ENCODE measurements at regions not wholly inside any gene's neighbourhood (a gene's known extent, or its start where the extent isn't known, plus 50 kb on each side); places are given as distances from the start of the nearest gene placed in this dataset.
"Not testable (repeated sequence)": the region's sequence is repeated elsewhere in the genome, so short reads cannot be mapped to it uniquely, and the experiment has no call there.

DNA sequence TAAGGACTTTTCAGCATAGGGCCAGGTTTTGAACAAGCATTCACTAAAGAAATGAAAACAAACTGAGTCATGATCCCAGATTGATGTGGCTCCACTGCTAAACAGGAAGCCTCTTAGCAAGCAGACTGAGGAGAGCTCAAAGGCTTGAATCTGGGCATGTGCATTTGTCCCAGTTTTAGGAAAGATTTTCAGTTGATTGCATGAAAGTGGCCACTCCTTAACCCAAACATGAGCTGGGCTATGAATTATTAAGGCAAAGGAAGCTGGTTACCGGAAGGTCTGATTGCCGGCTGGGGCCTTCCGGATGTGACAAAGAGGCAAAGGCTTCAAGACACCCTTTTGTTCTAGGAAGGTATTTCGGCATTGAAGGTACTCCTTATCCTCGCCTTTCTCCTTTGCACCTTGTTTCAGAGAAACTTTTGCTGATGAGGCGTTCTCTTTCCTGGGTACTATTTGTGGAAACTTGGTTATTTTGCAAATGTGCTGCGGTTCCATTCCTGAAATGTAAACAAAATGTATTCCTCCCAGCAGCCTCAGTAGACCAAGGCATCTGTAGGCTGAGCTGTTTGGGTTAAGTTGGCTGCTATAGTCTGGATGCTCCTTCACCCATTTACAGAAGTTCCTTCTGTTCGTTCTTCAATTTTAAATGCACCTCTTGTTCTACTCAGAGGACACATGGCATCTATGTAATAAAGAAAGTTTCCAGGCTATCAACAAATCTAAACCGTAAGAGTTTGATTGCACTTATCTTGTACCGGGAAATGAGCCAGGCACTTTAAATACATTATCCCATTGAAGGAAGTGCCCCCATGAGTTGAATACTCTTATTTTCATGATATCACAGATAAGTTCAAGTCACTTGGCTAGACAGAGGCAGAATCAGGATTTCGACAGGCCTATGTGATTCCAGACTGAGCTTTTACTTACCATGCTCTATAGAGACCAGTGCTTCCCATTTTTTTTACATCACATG lies 115.6 kb upstream of the METAP2 start:
- no peak for DNase-seq
- no peak overlapping the region for H3K27ac ChIP-seq
- 49 to 72% (median 49%) methylated on average over 11 of the region's 11 CpGs for WGBS, 3 donors
- H3K4me1 ChIP-seq (ENCODE audit: insufficient read depth): no peaks in the 10 kb centered on the region
- H3K9me3 ChIP-seq: no peaks in the 10 kb centered on the region
- no peak overlapping the region for H3K4me3 ChIP-seq
- no peaks in the 10 kb centered on the region for H3K27me3 ChIP-seq
- TF ChIP-seq, protein P1, sequence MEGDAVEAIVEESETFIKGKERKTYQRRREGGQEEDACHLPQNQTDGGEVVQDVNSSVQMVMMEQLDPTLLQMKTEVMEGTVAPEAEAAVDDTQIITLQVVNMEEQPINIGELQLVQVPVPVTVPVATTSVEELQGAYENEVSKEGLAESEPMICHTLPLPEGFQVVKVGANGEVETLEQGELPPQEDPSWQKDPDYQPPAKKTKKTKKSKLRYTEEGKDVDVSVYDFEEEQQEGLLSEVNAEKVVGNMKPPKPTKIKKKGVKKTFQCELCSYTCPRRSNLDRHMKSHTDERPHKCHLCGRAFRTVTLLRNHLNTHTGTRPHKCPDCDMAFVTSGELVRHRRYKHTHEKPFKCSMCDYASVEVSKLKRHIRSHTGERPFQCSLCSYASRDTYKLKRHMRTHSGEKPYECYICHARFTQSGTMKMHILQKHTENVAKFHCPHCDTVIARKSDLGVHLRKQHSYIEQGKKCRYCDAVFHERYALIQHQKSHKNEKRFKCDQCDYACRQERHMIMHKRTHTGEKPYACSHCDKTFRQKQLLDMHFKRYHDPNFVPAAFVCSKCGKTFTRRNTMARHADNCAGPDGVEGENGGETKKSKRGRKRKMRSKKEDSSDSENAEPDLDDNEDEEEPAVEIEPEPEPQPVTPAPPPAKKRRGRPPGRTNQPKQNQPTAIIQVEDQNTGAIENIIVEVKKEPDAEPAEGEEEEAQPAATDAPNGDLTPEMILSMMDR (IDR thresholded peaks at IDR 0.05): no peak
- TF ChIP-seq POLR2A (IDR thresholded peaks at IDR 0.05) (no peak), EP300 (IDR thresholded peaks at IDR 0.05) (no peak)
- intact Hi-C loops (cut with DNase I): no loop called here
- no peaks in the 10 kb centered on the region for H3K36me3 ChIP-seq

DNA sequence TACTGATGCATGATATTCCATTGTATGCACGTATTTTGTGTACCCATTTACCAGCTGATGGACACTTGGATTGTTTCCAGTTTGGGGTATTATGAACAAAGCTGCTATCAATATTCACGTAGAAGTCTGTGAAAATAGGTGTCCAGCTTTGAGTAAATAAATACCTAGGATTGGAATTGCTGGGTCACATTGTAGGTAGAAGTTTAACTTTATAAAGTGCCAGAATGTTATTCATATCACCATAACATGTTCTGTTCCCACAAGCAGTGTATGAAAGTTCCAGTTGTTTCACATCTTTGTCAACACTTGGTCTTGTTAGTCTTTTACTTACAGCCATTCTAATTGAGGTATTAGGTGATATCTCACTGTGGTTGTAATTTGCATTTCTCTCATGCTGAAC lies 108.0 kb upstream of the METAP2 start:
- TF ChIP-seq POLR2A (IDR thresholded peaks at IDR 0.05): no peak
- TF ChIP-seq, protein P1 (IDR thresholded peaks at IDR 0.05): no peak
- TF ChIP-seq EP300 (IDR thresholded peaks at IDR 0.05): no peak
- WGBS, 3 donors: 70 to 83% (median 80%) methylated on average over 2 of the region's 2 CpGs
- intact Hi-C loops (cut with DNase I): no loop called here
- no peak overlapping the region for H3K4me3 ChIP-seq
- H3K9me3 ChIP-seq: no peaks in the 10 kb centered on the region
- H3K4me1 ChIP-seq (ENCODE audit: insufficient read depth): no peaks in the 10 kb centered on the region
- H3K36me3 ChIP-seq: no peaks in the 10 kb centered on the region
- no peak overlapping the region for H3K27ac ChIP-seq
- no peak for DNase-seq
- no peaks in the 10 kb centered on the region for H3K27me3 ChIP-seq

DNA sequence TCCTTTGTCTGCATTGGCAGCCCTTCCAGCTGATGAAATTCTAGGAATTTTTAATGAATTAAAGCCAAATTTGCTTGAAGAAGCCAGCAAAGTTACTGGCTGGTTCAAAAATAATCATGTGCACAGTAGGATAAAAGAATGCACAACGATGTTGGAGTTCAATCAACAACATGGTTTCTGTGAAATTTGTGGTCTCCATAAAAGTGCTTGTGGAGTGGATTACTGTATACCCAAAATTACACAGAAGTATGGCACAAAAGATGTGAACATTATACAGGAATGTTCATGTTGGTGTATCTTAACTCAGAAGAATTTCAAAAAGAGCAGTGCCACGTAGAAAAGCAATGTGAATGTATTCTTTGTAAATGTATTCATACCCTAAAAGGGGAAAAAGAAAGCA lies 105.0 kb upstream of the METAP2 start:
- DNase-seq: no peak
- Histone ChIP-seq H3K4me3 (no peak overlapping the region), H3K4me1 (ENCODE audit: insufficient read depth) (no peaks in the 10 kb centered on the region), H3K9me3 (no peaks in the 10 kb centered on the region), H3K36me3 (no peaks in the 10 kb centered on the region), H3K27ac (no peak overlapping the region), H3K27me3 (no peaks in the 10 kb centered on the region)
- TF ChIP-seq, protein P1 (IDR thresholded peaks at IDR 0.05): no peak
- no peak for TF ChIP-seq POLR2A (IDR thresholded peaks at IDR 0.05)
- TF ChIP-seq EP300 (IDR thresholded peaks at IDR 0.05): no peak
- intact Hi-C loops (cut with DNase I): no loop called here
- WGBS, 3 donors: 18 to 39% (median 22%) methylated on average over 2 of the region's 2 CpGs

DNA sequence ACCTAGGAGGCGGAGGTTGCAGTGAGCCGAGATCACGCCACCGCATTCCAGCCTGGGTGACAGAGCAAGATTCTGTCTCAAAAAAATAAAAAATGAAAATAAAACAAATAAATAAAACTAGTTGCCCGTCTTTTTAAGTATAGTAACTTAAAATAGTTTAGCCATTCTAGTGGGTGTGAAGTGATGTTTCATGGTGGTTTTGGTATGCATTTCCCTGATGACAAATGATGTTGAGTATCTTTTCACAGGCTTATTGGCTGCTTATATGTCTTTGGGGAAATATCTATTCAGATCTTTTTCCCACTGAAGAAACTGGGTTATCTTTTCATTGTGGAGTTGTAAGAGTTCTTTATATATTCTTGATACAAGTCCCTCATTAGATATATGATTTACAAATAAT lies 102.4 kb upstream of the METAP2 start:
- no peaks in the 10 kb centered on the region for H3K27me3 ChIP-seq
- H3K4me3 ChIP-seq: no peak overlapping the region
- TF ChIP-seq EP300 (IDR thresholded peaks at IDR 0.05) (no peak), POLR2A (IDR thresholded peaks at IDR 0.05) (no peak)
- TF ChIP-seq, protein P1 (IDR thresholded peaks at IDR 0.05): no peak
- H3K4me1 ChIP-seq (ENCODE audit: insufficient read depth): no peaks in the 10 kb centered on the region
- intact Hi-C loops (cut with DNase I): no loop called here
- DNase-seq: no peak
- H3K36me3 ChIP-seq: no peaks in the 10 kb centered on the region
- H3K27ac ChIP-seq: no peak overlapping the region
- no peaks in the 10 kb centered on the region for H3K9me3 ChIP-seq
- 93 to 95% (median 94%) methylated on average over 5 of the region's 5 CpGs for WGBS, 3 donors

DNA sequence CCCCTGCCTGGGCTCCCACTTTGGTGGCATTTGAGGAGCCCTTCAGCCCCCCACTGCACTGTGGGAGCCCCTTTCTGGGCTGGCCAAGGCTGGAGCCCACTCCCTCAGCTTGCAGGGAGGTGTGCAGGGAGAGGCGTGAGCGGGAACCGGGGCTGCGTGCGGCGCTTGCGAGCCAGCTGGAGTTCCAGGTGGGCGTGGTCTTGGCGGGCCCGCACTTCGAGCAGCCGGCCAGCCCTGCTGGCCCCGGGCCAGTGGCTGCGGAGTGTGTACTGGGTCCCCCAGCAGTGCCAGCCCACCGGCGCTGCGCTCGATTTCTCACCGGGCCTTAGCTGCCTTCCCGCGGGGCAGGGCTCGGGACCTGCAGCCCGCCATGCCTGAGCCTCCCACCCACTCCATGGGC lies 94.5 kb upstream of the METAP2 start:
- WGBS, 3 donors: 90 to 100% methylated on average over 1 to 19 of the region's 23 CpGs; no CpG with 5 or more reads in 1 of the 3 donors
- H3K4me3 ChIP-seq; H3K9me3 ChIP-seq; H3K4me1 ChIP-seq (ENCODE audit: insufficient read depth); H3K36me3 ChIP-seq; intact Hi-C loops (cut with DNase I); DNase-seq; H3K27me3 ChIP-seq; H3K27ac ChIP-seq: not testable (repeated sequence)

DNA sequence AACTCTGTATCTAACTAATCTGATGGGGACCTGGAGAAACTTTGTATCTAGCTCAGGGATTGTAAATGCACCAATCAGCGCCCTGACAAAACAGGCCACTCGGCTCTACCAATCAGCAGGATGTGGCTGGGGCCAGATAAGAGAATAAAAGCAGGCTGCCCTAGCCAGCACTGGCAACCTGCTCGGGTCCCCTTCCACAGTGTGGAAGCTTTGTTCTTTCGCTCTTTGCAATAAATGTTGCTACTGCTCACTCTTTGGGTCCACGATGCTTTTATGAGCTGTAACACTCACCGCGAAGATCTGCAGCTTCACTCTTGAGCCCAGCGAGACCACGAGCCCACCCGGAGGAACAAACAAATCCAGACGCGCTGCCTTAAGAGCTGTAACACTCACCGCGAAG lies 93.6 kb upstream of the METAP2 start:
- H3K4me1 ChIP-seq (ENCODE audit: insufficient read depth); DNase-seq; H3K27me3 ChIP-seq; H3K4me3 ChIP-seq; H3K27ac ChIP-seq; H3K9me3 ChIP-seq; H3K36me3 ChIP-seq; intact Hi-C loops (cut with DNase I): not testable (repeated sequence)
- 90 to 96% (median 95%) methylated on average over 14 of the region's 14 CpGs for WGBS, 3 donors
